Duodenal mucosa (tissue), 2 donors: ENCODE measurements at regions not wholly inside any gene's neighbourhood (a gene's known extent, or its start where the extent isn't known, plus 50 kb on each side); places are given as distances from the start of the nearest gene placed in this dataset.

Experiments used
- H3K27ac ChIP-seq: one replicate; pipeline ENCODE4 v1.7.0; 2013; ENCODE audit warnings: low read depth, low read length
- H3K27me3 ChIP-seq, 2 donors: one replicate each; pipeline ENCODE4 v1.7.0; 2013; ENCODE audit warnings: low read length in 2 of 2, control low read depth in 1 of 2; ENCODE audit not compliant: insufficient read depth in 2 of 2, control insufficient read depth in 1 of 2
- H3K36me3 ChIP-seq, 2 donors: one replicate each; pipeline ENCODE4 v1.7.0; 2013; ENCODE audit warnings: low read length in 2 of 2, control low read depth in 1 of 2; ENCODE audit not compliant: insufficient read depth in 2 of 2, control insufficient read depth in 1 of 2
- H3K4me1 ChIP-seq, 2 donors: one replicate each; pipeline ENCODE4 v1.7.0; 2013; ENCODE audit warnings: low read length in 2 of 2, control low read depth in 1 of 2; ENCODE audit not compliant: insufficient read depth in 2 of 2, control insufficient read depth in 1 of 2
- H3K4me3 ChIP-seq, 2 donors: one replicate each; pipeline ENCODE4 v1.7.0; 2013; ENCODE audit warnings: low read length in 2 of 2, low read depth in 1 of 2
- H3K9ac ChIP-seq, 2 donors: one replicate each; pipeline ENCODE4 v1.7.0; 2013; ENCODE audit warnings: low read length in 2 of 2, low read depth in 1 of 2
- H3K9me3 ChIP-seq, 2 donors: one replicate each; pipeline ENCODE4 v1.7.0; 2013; ENCODE audit warnings: low read length in 2 of 2, control low read depth in 1 of 2; ENCODE audit not compliant: control insufficient read depth in 1 of 2

DNA sequence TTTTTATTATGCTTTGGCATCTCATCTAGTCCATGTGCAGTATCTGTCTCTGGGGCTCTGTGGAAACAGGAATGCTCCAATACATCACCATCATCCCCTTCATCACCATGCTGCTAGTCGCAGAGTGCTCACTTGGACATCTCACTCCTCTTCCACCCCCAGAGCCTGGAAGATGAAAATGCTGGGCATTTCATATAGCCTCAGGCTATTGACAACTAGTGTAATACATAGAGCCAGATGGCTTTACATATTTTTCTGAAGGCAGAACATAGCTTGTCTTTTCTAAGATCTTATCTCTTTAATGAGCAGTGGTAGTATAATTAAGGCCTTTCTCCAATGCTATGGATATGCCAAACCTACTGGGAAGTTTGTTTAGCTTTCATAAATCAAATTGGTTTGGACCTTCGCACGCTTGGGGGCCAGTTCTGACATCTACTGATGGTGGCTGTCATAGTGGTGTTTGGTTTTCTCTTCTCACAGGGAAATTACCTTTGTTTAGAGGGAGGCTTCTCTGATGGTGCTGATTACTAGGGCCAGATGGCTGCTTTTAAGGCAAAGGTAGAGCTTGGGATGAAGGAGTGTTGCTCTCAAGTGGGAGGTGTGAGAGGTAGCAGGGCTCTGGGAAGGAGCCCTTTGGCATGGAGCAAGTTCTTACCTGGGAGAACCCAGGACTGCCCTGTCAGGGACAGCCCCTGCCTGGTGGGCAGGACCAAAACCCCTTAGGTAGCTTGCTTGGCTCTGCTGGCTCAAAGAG is 63.1 kb upstream of the CXCL14 start:
- Histone ChIP-seq H3K27me3 (no peaks in the 10 kb centered on the region), H3K4me3 (no peak overlapping the region), H3K27ac (no peak overlapping the region), H3K36me3 (no peaks in the 10 kb centered on the region), H3K9ac (no peak overlapping the region), H3K4me1 (peaks cover 0 to 8% of the 10 kb centered on the region in 2 donors), H3K9me3 (no peaks in the 10 kb centered on the region)

DNA sequence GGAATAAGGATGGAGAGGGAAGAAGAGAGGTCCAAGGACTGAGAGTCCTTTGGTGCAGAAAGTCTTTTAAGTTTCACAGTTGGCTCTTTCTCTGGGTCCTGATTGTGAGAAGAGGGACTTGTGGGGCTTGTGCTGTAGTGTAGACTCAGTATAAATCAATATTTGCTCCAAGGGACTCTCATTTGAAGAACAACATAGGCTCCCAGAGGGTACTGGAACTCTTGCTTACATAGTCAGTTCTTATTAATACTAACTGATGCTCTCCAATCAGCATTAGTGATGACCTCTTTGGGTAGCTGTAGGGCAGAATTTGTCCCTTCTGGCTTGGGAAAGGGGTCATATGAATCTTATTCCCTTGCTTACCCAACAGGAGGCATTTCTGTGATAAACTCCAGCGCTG is 62.5 kb upstream of the CXCL14 start:
- H3K9me3 ChIP-seq, result no peaks in the 10 kb centered on the region
- H3K9ac ChIP-seq, result no peak overlapping the region
- H3K36me3 ChIP-seq, result no peaks in the 10 kb centered on the region
- no peak overlapping the region for H3K4me3 ChIP-seq
- no peaks in the 10 kb centered on the region for H3K27me3 ChIP-seq
- H3K4me1 ChIP-seq, result peaks cover 0 to 8% of the 10 kb centered on the region in 2 donors
- no peak overlapping the region for H3K27ac ChIP-seq

- Histone ChIP-seq H3K27ac (no peak overlapping the region), H3K27me3 (no peaks in the 10 kb centered on the region), H3K4me1 (no peaks in the 10 kb centered on the region), H3K4me3 (no peak overlapping the region), H3K36me3 (no peaks in the 10 kb centered on the region), H3K9me3 (no peaks in the 10 kb centered on the region), H3K9ac (no peak overlapping the region)
Measured at GRCh38 chr5:135635451-135635850, 56.7 kb upstream of the CXCL14 start.

DNA sequence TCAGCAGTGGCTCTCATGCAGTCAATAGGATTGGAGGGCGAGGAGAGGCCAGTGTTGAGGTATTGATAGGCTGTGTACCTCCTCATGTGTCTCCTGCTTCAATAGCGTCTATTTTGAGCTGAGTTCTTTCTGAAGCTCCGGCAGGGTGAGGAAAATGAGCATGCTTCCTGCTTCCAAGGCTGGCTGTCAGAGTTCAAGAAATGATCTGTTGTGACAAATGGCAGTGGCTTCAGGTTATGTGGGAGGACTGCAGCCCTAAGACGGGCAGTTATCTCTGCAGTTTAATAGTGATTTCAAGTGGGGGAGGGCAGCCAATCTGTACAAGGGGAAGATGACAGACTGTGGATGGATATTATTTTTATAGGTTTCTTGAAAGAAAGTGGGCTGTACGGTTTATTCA is 54.0 kb upstream of the CXCL14 start:
- no peaks in the 10 kb centered on the region for H3K27me3 ChIP-seq
- no peaks in the 10 kb centered on the region for H3K4me1 ChIP-seq
- no peaks in the 10 kb centered on the region for H3K9me3 ChIP-seq
- H3K36me3 ChIP-seq, result no peaks in the 10 kb centered on the region
- H3K4me3 ChIP-seq, result no peak overlapping the region
- H3K27ac ChIP-seq, result no peak overlapping the region
- no peak overlapping the region for H3K9ac ChIP-seq

- no peaks in the 10 kb centered on the region for H3K36me3 ChIP-seq
- no peak overlapping the region for H3K9ac ChIP-seq
- no peaks in the 10 kb centered on the region for H3K9me3 ChIP-seq
- H3K4me1 ChIP-seq, result peaks cover 0 to 4% of the 10 kb centered on the region in 2 donors
- H3K4me3 ChIP-seq, result no peak overlapping the region
- no peak overlapping the region for H3K27ac ChIP-seq
- H3K27me3 ChIP-seq, result no peaks in the 10 kb centered on the region
Measured at GRCh38 chr5:135631391-135631790, 52.6 kb upstream of the CXCL14 start.

DNA sequence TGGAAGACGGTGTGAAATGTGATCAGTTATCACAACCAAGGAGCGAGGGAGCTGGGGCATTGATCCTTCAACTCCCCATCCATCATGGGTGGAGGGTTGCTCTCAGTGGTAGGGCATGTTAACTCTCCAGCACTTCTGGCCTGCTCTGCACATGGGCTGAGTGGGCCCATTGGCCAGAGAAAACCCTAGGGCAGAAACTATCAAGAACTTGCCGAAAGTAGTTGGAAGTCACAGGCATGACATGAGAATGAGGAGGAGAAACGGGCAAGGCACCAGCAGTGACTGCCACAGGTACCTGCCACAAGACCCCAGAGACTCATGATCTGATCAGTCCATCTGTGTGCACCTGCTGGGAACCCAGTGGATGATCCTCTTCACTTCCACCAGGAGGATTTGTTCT is 50.9 kb upstream of the CXCL14 start:
- H3K9me3 ChIP-seq, result no peaks in the 10 kb centered on the region
- no peaks in the 10 kb centered on the region for H3K27me3 ChIP-seq
- no peak overlapping the region for H3K4me3 ChIP-seq
- H3K36me3 ChIP-seq, result no peaks in the 10 kb centered on the region
- H3K4me1 ChIP-seq, result peaks cover 0 to 4% of the 10 kb centered on the region in 2 donors
- H3K9ac ChIP-seq, result no peak overlapping the region
- no peak overlapping the region for H3K27ac ChIP-seq

DNA sequence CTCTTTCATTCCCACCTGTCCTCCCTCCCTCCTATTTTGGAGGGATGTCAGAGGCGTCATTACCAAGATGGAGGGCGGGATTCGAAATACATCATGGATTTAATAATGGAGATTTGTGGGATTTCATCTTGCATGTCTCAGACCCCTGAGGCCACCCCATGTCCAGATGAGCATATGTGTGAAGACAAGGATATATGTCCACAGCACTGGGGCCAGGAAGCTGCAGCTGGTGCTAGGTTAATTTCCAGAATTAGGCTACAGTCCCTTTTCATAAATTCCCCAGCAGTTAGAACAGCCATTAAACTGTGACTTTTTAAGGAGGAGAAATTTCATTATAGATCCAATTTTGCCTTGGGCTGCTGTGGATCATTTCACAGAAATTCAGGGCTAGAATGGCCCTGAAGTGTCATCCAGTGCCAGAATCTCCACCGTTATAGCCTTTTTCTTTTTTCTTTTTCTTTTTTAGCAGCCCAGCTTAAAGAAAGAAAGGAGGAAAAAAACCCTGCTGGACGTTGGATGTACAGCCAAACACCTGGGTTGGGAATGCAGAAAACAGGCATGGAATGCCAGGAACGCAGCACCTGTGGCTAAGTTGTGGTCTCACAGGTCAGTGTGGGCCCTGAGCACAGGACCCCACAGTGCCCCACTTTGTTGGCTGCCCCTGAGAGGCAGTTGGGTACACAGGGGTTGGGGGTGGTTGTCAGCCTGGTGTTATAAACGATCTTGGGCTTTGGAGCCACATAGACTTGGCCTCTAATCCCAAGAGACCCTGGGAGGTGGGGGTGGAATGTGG is 50.2 kb upstream of the CXCL14 start:
- H3K9ac ChIP-seq, result no peak overlapping the region
- no peak overlapping the region for H3K4me3 ChIP-seq
- no peak overlapping the region for H3K27ac ChIP-seq
- H3K9me3 ChIP-seq, result no peaks in the 10 kb centered on the region
- H3K4me1 ChIP-seq, result peaks cover 0 to 4% of the 10 kb centered on the region in 2 donors
- no peaks in the 10 kb centered on the region for H3K36me3 ChIP-seq
- no peaks in the 10 kb centered on the region for H3K27me3 ChIP-seq
